Stimulated activated CD8-positive, alpha-beta memory T cell treated with anti-CD3 and anti-CD28 coated beads, Interleukin-4, amount 100 ng/mL, for 24 hours (primary cell): ENCODE measurements at regions not wholly inside any gene's neighbourhood (a gene's known extent, or its start where the extent isn't known, plus 50 kb on each side); places are given as distances from the start of the nearest gene placed in this dataset.

Experiments used
- DNase-seq: peaks from one replicate; pipeline ENCODE4 v3.0.0-alpha.2; 2020; ENCODE audit warnings: low read depth

- DNase-seq = no peak
Measured at GRCh38 chr1:168782559-168783116, 53.6 kb upstream of the DPT start.

DNA sequence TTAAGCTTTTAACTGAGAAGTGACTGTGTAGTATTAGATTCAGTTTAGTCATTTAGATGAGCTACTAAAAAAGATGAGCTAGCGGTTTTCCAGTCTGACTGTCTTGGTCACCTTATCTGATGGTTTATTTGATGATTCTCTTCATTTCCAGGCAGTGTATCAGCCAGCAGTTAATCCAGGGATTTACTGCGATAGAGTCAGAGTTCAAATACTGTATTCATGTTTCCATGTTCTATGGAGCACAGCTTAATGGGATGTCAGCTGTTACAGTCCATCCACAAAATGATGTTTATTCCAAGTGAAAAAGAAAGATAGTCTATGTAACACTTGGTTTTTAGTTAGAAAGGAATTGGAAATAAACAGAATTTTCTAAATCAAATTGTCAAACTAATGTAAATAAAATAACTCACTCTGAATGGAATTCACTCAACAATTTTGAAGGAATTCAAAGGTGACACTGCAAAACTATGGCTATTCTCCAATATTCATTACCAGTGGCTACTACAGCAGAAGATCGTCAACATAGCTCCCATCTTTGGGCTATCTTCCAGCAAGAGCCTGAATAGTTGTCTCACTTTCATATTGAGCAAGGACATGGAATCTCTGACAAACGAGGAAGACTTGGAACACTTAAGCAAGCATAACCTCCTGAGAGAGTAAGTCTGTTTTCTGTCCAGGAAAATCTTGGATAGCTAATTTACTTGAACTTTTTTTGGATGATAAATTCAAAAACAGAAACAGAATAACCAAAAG is 54.6 kb upstream of the DPT start:
- DNase-seq = no peak

GRCh38 chr1:168786476-168787330 is 57.7 kb upstream of the DPT start:
- no peak for DNase-seq

- DNase-seq = no peak
Measured at GRCh38 chr1:168788258-168788657, 59.3 kb upstream of the DPT start.

DNA sequence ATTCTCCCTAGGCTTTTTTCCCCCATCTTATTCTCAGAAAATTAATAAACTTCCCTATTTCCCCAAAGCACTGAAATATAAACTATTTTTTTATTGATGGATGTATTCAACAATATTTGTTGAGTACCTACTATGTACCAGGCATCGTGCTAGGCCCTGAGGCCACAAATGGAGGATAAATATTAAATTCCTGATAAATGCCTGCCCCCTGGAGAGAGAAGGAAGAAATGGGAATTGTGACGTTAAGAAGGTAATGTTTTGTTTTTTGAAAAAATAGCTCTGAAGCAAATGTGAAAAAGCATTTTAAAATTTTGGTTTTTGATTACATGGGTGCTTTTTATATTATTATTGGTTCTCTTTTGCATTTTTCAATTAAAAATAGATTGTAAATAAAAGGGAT is 60.5 kb upstream of the DPT start:
- no peak for DNase-seq

- DNase-seq = no peak
Measured at GRCh38 chr1:168792142-168792541, 63.1 kb upstream of the DPT start.

DNA sequence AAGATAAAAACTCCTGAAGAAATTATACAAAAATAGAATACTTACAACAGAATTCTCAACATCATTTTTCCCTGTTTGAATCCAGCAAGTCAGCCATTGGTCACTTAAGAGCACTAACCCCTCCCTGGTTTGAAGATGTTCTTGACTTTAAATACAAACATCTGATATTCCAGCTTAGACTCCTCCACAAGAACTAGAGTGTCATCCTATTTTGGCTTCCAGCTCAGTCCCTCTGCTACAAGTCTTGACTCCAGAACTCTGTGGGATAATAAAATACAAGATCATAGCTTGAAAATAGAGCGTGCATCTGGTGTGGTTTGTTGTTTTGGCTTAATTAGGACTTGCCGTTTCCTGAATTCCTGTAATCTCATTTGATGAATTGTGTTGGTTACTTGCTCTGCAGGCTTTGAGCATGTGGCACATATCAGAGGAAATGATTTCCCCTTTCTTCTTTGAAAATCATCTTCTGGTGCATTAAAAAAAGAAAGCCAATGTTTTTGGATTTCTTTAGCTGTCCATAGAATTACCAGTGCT is 63.7 kb upstream of the DPT start:
- no peak for DNase-seq

GRCh38 chr1:168794057-168794456 is 65.1 kb upstream of the DPT start:
- no peak for DNase-seq

DNA sequence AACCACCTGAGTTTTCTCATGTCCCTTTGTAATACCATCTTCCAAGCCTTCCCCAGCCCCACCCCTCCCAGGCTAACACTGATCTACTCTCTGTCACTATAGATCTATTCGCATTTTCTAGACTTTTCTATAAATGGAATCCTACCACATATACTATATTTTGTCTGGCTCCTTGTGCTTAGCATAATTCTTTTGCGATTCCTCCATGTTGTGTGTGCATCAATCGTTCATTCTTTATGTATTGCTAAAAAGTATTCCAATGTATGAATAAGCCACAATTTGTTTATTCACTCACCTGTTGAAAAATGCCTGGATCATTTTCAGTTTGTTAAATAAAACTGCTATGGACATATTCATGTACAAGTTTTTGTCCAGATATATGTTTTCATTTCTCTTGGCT is 66.7 kb upstream of the DPT start:
- DNase-seq = no peak

GRCh38 chr1:168799927-168800605 is 71.1 kb upstream of the DPT start:
- DNase-seq = no peak

- no peak for DNase-seq
Measured at GRCh38 chr1:168801032-168801745, 72.2 kb upstream of the DPT start.

- no peak for DNase-seq
Measured at GRCh38 chr1:168803806-168804510, 75.0 kb upstream of the DPT start.

GRCh38 chr1:168806952-168807351 is 77.9 kb upstream of the DPT start:
- DNase-seq = no peak

GRCh38 chr1:168811176-168811575 is 82.2 kb upstream of the DPT start:
- DNase-seq = no peak

DNA sequence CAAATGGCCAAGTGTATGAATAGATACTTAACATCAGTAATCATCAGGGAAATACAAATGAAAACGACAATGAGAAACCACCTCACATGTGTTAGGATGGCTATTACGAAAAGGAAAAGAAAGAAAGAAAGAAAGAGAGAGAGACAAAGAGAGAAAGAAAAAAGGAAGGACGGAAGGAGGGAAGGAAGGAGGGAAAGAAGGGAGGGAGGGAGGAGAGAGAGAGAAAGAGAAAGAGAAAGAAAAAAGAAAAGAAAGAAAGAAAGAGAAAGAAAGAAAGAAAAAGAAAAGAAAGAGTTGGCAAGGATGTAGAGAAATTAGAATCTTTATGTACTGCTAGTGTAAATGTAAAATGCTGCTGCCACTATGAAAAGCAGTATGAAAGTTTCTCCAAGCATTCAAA is 90.7 kb upstream of the DPT start:
- DNase-seq = no peak

GRCh38 chr1:168821434-168821833 is 92.4 kb upstream of the DPT start:
- DNase-seq = no peak

DNA sequence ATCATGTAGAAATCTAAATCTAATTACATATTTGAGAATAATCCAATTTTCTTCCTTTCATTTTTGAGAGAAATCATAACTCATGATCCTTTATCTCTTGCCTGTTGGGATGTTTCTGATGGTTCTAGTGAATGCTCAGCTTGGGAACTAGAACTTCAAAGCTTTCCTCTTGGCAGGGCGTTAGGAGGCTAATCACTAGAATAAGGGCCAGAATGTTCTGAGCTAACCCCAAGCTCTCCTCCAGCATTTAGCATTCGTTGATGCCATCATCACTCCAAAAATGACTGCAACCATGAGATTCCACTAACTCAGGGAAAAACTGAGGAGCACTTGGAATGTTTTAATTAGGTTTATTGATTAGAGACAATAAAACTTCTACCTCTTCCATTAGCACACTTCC is 93.9 kb upstream of the DPT start:
- DNase-seq = no peak

DNA sequence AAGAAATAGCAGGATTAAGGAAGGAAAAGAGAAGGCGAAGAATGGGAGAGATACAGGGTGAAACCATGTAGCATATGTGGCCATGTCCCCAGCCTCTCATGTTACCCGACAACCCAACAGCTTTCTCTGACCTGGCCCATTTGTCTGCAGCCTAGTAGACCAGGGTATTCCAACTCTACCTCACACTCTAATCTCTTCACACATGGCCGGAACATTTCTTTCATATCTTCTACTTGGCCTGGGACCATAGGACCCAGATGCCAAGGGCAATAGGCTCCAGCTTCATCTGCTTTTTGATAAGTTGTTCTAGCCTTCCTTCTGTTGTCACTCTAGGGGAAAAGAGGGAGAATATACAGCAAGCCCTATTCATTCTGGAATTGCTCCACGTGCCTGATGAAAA is 95.0 kb upstream of the DPT start:
- no peak for DNase-seq

DNA sequence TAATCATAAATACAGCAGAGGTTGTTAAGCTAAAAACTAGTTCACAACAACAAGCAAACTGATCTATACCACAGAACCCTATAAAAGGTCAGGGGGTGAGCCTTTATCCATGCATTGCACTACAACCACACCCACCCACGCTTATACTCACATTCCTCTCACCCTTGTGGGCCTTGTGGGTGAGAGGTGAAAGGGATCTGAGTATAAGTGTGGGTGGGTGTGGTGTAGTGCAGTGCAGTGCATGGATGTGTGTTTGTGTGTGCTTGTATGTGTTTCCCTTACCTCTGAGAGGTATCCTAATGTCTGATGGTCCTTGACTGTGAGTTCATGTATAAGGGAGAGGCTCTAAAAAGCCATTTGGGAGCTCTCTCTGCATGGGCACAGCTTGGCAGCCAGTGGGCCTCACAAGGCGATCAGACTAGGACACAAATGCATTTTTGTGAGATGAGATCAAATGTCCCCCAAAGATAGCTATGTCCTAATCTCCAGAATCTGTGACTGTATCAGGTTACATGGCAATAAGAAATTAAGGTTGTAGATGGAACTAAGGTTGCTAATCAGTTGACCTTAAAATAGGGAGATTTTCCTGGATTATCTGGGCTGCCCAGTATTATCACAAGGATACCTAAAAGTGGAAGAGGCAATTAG is 95.5 kb upstream of the DPT start:
- no peak for DNase-seq

DNA sequence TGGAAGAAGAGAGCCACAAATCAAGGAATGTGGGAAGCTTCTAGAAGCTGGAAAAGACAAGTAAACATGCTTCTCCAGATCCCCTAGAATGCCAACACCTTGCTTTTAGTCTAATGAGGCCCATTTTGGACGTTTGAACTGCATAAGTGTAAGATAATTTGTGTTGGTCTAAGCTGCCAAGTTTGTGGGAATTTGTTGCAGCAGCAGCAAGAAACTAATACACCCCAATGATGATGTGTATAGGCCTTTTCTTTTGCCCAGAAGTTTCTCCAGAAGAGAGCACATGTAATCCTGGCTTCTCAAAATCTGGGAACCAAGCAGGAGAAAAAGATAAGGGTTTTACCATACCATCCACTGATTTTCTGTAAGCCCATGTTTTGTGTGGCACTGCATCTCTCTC is 96.1 kb upstream of the DPT start:
- no peak for DNase-seq

DNA sequence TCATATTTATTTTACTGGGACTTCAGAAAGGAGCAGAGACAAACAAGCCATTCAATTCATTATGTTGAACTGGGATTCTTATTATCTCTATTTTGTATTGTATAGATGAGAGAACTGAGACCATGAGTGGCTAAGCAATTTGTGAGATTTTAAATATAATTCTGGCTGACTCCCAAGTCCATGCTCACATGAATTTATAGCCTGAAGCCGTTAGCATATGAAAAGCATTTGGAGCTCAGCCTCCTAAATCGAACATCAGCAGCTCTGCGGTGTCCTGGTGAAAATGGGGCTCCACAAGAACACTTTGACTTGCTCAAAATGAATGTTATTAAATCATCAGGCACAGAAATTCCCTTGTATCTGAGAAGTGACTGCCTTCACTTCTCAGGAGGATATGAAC is 96.8 kb upstream of the DPT start:
- no peak for DNase-seq
